A549 (cell line): ENCODE measurements at regions not wholly inside any gene's neighbourhood (a gene's known extent, or its start where the extent isn't known, plus 50 kb on each side); places are given as distances from the start of the nearest gene placed in this dataset.

Experiments used
- ATAC-seq, 2 experiments: fragments of 200-7000 bp in 1 of 2; fragments of >200 bp in 1 of 2; cut with Nextera tagmentation in 1 of 2; cut with Tn5 transposase in 1 of 2; 3 replicates each; pipeline versions ENCODE4 v1.8.0 to v1.9.1; 2018 to 2020; ENCODE audit warnings: mild to moderate bottlenecking in 1 of 2, moderate library complexity in 1 of 2
- CTCF ChIA-PET: fragments of 300-600 bp; sonication (Branson Sonifier 250); formaldehyde crosslinking; extraction: SDS; loops from one replicate; lab custom pipeline; 2021; ENCODE audit warnings: antibody characterized with exemption, inconsistent platforms; lab: Yijun Ruan, JAX
- POLR2A ChIA-PET: fragments of 350-600 bp; formaldehyde crosslinking; extraction: SDS; loops from one replicate; lab custom pipeline; 2021; ENCODE audit warnings: antibody characterized with exemption, inconsistent platforms; lab: Yijun Ruan, JAX
- DNase-seq, 2 experiments: peaks; one replicate each; pipeline versions ENCODE4 v3.0.0 to v3.0.0-alpha.2; 2011 to 2016; ENCODE audit warnings: low read depth in 1 of 2, low spot score in 1 of 2
- FAIRE-seq: peaks from 2 replicates; lab custom pipeline; 2011; peaks lifted over from hg19 to GRCh38; lab: Jason Lieb, UNC
- H3K27ac ChIP-seq, 2 experiments: fragments of >200 bp; sonication (Bioruptor Twin); formaldehyde crosslinking; 3 replicates each; pipeline ENCODE4 v1.5.1; 2016 to 2017
- H3K4me1 ChIP-seq: fragments of >200 bp; sonication (Bioruptor Twin); formaldehyde crosslinking; 3 replicates; pipeline ENCODE4 v1.6.1; 2016
- H3K4me2 ChIP-seq: fragments of >200 bp; sonication (Bioruptor Twin); formaldehyde crosslinking; 3 replicates; pipeline ENCODE4 v1.6.1; 2016
- H3K4me3 ChIP-seq: fragments of >200 bp; sonication (Bioruptor Twin); formaldehyde crosslinking; 3 replicates; pipeline ENCODE4 v1.5.1; 2016
- H3K9me3 ChIP-seq: fragments of >200 bp; sonication (Bioruptor Twin); formaldehyde crosslinking; 3 replicates; pipeline ENCODE4 v1.6.1; 2016
- ATOH8 ChIP-seq: fragments of 250-450 bp; sonication (Bioruptor Pico); IDR thresholded peaks from 2 replicates; pipeline ENCODE4 v1.5.0; 2020; ENCODE audit warnings: low read depth, mild to moderate bottlenecking, moderate library complexity
- BHLHE40 ChIP-seq: IDR thresholded peaks from 2 replicates; pipeline ENCODE4 v1.6.1; 2012; ENCODE audit warnings: low read depth, low read length, inconsistent platforms
- CBX2 ChIP-seq: fragments of 200-600 bp; sonication (generic); IDR thresholded peaks from 2 replicates; pipeline ENCODE4 v1.6.1; 2016; ENCODE audit warnings: low read depth, mild to moderate bottlenecking, borderline replicate concordance
- CBX8 ChIP-seq: fragments of 200-600 bp; sonication (generic); IDR thresholded peaks from 2 replicates; pipeline ENCODE4 v1.6.1; 2016
- CHD4 ChIP-seq: fragments of 200-600 bp; sonication (generic); IDR thresholded peaks from 2 replicates; pipeline ENCODE4 v1.6.1; 2016; ENCODE audit warnings: antibody characterized with exemption, mild to moderate bottlenecking, borderline replicate concordance
- E2F6 ChIP-seq: IDR thresholded peaks from 2 replicates; pipeline ENCODE4 v1.6.1; 2012; ENCODE audit warnings: low read depth, borderline replicate concordance
- EHMT2 ChIP-seq: fragments of 200-600 bp; sonication (generic); IDR thresholded peaks from 2 replicates; pipeline ENCODE4 v1.6.1; 2016; ENCODE audit warnings: antibody characterized with exemption, low read depth, mild to moderate bottlenecking, moderate library complexity
- ELK1 ChIP-seq: fragments of 150-350 bp; IDR thresholded peaks from 2 replicates; pipeline ENCODE4 v1.6.1; 2014; ENCODE audit warnings: low read depth, mild to moderate bottlenecking, low read length
- FOSB ChIP-seq: fragments of 250-450 bp; sonication (Bioruptor Pico); IDR thresholded peaks from 2 replicates; pipeline ENCODE4 v1.5.0; 2020; ENCODE audit warnings: mild to moderate bottlenecking, moderate library complexity
- FOXS1 ChIP-seq: fragments of 250-450 bp; sonication (Bioruptor Pico); IDR thresholded peaks from 2 replicates; pipeline ENCODE4 v1.5.0; 2020; ENCODE audit warnings: mild to moderate bottlenecking, moderate library complexity
- GATA3 ChIP-seq: IDR thresholded peaks from 2 replicates; pipeline ENCODE4 v1.6.1; 2012; ENCODE audit warnings: borderline replicate concordance
- HDAC2 ChIP-seq: fragments of 200-600 bp; sonication (generic); IDR thresholded peaks from 2 replicates; pipeline ENCODE4 v1.6.1; 2016
- HES2 ChIP-seq: fragments of >200 bp; sonication (Bioruptor Twin); formaldehyde crosslinking; IDR thresholded peaks from 2 replicates; pipeline ENCODE4 v1.6.1; 2016
- HOXB5 ChIP-seq: fragments of 250-450 bp; sonication (Bioruptor Pico); IDR thresholded peaks from 2 replicates; pipeline ENCODE4 v1.5.0; 2020; ENCODE audit warnings: mild to moderate bottlenecking, moderate library complexity
- JUN ChIP-seq, 2 experiments: fragments of >200 bp; sonication (Bioruptor Twin); formaldehyde crosslinking; IDR thresholded peaks; 2 replicates in 1 of 2; 3 replicates in 1 of 2; pipeline ENCODE4 v1.6.1; 2016 to 2017
- JUNB ChIP-seq: fragments of >200 bp; sonication (Bioruptor Twin); formaldehyde crosslinking; IDR thresholded peaks from 2 replicates; pipeline ENCODE4 v1.6.1; 2016
- MAX ChIP-seq: IDR thresholded peaks from 2 replicates; pipeline ENCODE4 v1.6.1; 2012
- MAZ ChIP-seq: fragments of 150-350 bp; IDR thresholded peaks from 2 replicates; pipeline ENCODE4 v1.6.1; 2014; ENCODE audit warnings: antibody characterized with exemption, low read depth, low read length, borderline replicate concordance
- NFE2L2 ChIP-seq: fragments of 150-350 bp; conservative IDR thresholded peaks from 2 replicates; pipeline ENCODE4 v1.6.1; 2014; ENCODE audit warnings: low read length
- NPAS2 ChIP-seq: fragments of 250-450 bp; sonication (Bioruptor Pico); IDR thresholded peaks from 2 replicates; pipeline ENCODE4 v1.8.0; 2022; ENCODE audit warnings: mild to moderate bottlenecking, moderate library complexity, borderline replicate concordance
- PBX3 ChIP-seq: IDR thresholded peaks from 2 replicates; pipeline ENCODE4 v1.6.1; 2012
- PHF8 ChIP-seq: fragments of 200-600 bp; sonication (generic); IDR thresholded peaks from 2 replicates; pipeline ENCODE4 v1.6.1; 2016; ENCODE audit warnings: low read depth, mild to moderate bottlenecking, antibody characterized with exemption, moderate library complexity, borderline replicate concordance
- POLR2A ChIP-seq: IDR thresholded peaks from 2 replicates; pipeline ENCODE4 v1.6.1; 2012; ENCODE audit warnings: mild to moderate bottlenecking, low read length
- RAD21 ChIP-seq, 2 experiments: fragments of >200 bp in 1 of 2; sonication (Bioruptor Twin) in 1 of 2; formaldehyde crosslinking in 1 of 2; IDR thresholded peaks in 1 of 2; conservative IDR thresholded peaks in 1 of 2; 2 replicates in 1 of 2; 3 replicates in 1 of 2; pipeline ENCODE4 v1.6.1; 2012 to 2018; ENCODE audit warnings: inconsistent platforms in 1 of 2
- SMC3 ChIP-seq: fragments of >200 bp; sonication (Bioruptor Twin); formaldehyde crosslinking; IDR thresholded peaks from 3 replicates; pipeline ENCODE4 v1.6.1; 2018; ENCODE audit warnings: inconsistent platforms
- USF2 ChIP-seq: fragments of 450-650 bp; IDR thresholded peaks from 2 replicates; pipeline ENCODE4 v1.6.1; 2014; ENCODE audit warnings: antibody characterized with exemption
- ZC3H11A ChIP-seq: fragments of 450-650 bp; IDR thresholded peaks from 2 replicates; pipeline ENCODE4 v1.6.1; 2014; ENCODE audit warnings: antibody characterized with exemption, mild to moderate bottlenecking
- ZFP36 ChIP-seq: fragments of 450-650 bp; IDR thresholded peaks from 2 replicates; pipeline ENCODE4 v1.6.1; 2014; ENCODE audit warnings: borderline replicate concordance; ENCODE audit not compliant: partially characterized antibody
- ZNF302 ChIP-seq: fragments of 250-450 bp; sonication (Bioruptor Pico); IDR thresholded peaks from 2 replicates; pipeline ENCODE4 v1.9.0; 2021; ENCODE audit warnings: inconsistent platforms, mild to moderate bottlenecking, moderate library complexity
- WGBS: methylation state at CpG from one replicate; pipeline ENCODE4 v1.1.6; 2017; ENCODE audit errors: missing lambda C conversion rate; 5-methylcytosine and 5-hydroxymethylcytosine counted together

GRCh38 chr22:49645791-49646550 is 181.7 kb downstream of the BRD1 start:
- 29% methylated on average over 13 of the region's 13 CpGs for WGBS

GRCh38 chr22:49645257-49645656 is 182.4 kb downstream of the BRD1 start:
- no peak for FAIRE-seq
- Histone ChIP-seq H3K4me1 (no peaks in the 10 kb centered on the region), H3K27ac (no peak overlapping the region), H3K4me2 (no peak overlapping the region), H3K9me3 (no peaks in the 10 kb centered on the region), H3K4me3 (no peak overlapping the region)
- WGBS: 4% methylated on average over 3 of the region's 3 CpGs
- CTCF ChIA-PET: no interaction called here
- no peak for ATAC-seq
- DNase-seq: no peak
- POLR2A ChIA-PET: no interaction called here
- TF ChIP-seq ZC3H11A (no peak), ZFP36 (no peak), USF2 (no peak), JUNB (no peak), PHF8 (no peak), BHLHE40 (no peak), RAD21 (conservative IDR thresholded peaks at IDR 0.05 in 1 of 2, IDR thresholded peaks at IDR 0.05 in 1 of 2) (no peak), EHMT2 (no peak), CHD4 (no peak), FOSB (CRISPR knock-in tag) (no peak), GATA3 (no peak), MAZ (no peak), NPAS2 (CRISPR knock-in tag) (no peak), E2F6 (no peak), MAX (no peak), CBX2 (no peak), JUN (IDR thresholded peaks at IDR 0.05) (no peak)

More at GRCh38 chr22:49645791-49646550, 181.7 kb downstream of the BRD1 start:
- POLR2A ChIA-PET: no interaction called here
- no peak overlapping the region for H3K4me2 ChIP-seq
- no peak for FAIRE-seq
- CTCF ChIA-PET: no interaction called here
- no peak overlapping the region for H3K27ac ChIP-seq
- TF ChIP-seq HES2 (no peak), CHD4 (no peak), CBX8 (no peak), POLR2A (no peak), ZNF302 (CRISPR knock-in tag) (no peak), SMC3 (no peak), EHMT2 (no peak), HOXB5 (no peak), HDAC2 (no peak), E2F6 (no peak), MAZ (no peak), RAD21 (conservative IDR thresholded peaks at IDR 0.05 in 1 of 2, IDR thresholded peaks at IDR 0.05 in 1 of 2) (no peak), ELK1 (no peak), ATOH8 (CRISPR knock-in tag) (no peak), PBX3 (no peak), NFE2L2 (no peak), FOXS1 (CRISPR knock-in tag) (no peak), CBX2 (no peak)
- no peak overlapping the region for H3K4me3 ChIP-seq
- H3K9me3 ChIP-seq: no peaks in the 10 kb centered on the region
- DNase-seq: no peak
- H3K4me1 ChIP-seq: no peaks in the 10 kb centered on the region
- no peak for ATAC-seq
